AG10803 (cell line): ENCODE measurements at regions not wholly inside any gene's neighbourhood (a gene's known extent, or its start where the extent isn't known, plus 50 kb on each side); places are given as distances from the start of the nearest gene placed in this dataset.

ENCODE experiments used
- DNase-seq: peaks from one replicate; pipeline ENCODE4 v3.0.0; 2010; ENCODE audit warnings: low read depth
- H3K4me3 ChIP-seq: 2 replicates; pipeline ENCODE4 v1.5.1; 2011; ENCODE audit warnings: mild to moderate bottlenecking, low read length, control low read depth
- CTCF ChIP-seq: conservative IDR thresholded peaks from 2 replicates; pipeline ENCODE4 v1.5.1; 2011; ENCODE audit warnings: mild to moderate bottlenecking, low read length, control low read depth, inconsistent platforms

GRCh38 chr16:79456036-79456435 is 144.5 kb downstream of the MAF start:
- no peak for DNase-seq
- TF ChIP-seq CTCF, result no peak
- no peak overlapping the region for H3K4me3 ChIP-seq

DNA sequence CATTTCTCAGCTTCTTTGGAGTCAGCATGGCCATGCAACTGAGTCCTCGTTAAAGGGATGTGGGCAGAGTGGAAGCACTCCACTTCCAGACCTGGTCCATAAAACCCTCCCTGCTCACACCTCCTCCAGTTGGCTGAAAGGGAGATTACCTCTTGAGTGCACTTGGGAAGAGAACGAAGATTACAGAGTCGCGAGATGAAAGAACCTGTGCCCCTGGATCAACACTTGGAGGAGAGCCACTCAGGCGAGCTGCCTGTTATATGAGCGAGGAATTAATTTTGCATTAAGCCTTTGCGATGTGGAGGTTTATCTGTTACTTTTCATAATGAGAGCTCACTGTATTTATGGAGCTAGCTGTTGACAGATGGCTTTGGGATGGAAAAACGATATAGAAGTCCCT is 147.9 kb downstream of the MAF start:
- no peak for TF ChIP-seq CTCF
- H3K4me3 ChIP-seq, result no peak overlapping the region
- DNase-seq, result no peak

DNA sequence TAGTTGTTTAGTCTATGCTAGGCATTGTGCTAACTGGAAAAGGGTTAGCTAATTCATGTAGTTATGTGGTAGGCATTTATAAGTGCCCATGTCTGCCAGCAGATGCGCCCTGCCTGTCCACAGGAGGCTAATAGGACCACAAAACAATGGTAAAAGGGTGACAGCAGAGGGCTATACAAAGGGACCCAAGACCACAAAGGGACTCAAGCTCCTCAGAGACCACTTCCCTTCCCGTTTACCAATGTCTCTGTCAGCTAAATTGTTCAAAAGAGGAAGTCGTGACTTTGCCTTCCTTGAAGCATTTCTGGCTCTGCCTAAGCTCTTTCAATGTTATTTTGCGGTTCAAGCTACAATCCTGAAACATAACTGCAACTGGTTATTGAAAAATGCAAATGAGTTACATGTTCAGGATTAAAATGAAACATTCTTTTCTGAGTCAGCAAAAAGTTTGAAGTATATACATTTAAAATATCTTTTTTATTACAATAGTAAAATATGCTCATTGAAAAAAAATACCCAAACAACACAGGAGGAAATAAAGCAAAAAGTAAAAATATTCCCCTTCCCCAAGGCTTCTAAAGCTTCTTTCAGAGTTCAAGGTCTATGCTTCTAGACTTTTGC is 149.2 kb downstream of the MAF start:
- no peak for TF ChIP-seq CTCF
- no peak overlapping the region for H3K4me3 ChIP-seq
- DNase-seq, result no peak

GRCh38 chr16:79449900-79450299 is 150.6 kb downstream of the MAF start:
- H3K4me3 ChIP-seq, result no peak overlapping the region
- no peak for DNase-seq
- no peak for TF ChIP-seq CTCF

DNA sequence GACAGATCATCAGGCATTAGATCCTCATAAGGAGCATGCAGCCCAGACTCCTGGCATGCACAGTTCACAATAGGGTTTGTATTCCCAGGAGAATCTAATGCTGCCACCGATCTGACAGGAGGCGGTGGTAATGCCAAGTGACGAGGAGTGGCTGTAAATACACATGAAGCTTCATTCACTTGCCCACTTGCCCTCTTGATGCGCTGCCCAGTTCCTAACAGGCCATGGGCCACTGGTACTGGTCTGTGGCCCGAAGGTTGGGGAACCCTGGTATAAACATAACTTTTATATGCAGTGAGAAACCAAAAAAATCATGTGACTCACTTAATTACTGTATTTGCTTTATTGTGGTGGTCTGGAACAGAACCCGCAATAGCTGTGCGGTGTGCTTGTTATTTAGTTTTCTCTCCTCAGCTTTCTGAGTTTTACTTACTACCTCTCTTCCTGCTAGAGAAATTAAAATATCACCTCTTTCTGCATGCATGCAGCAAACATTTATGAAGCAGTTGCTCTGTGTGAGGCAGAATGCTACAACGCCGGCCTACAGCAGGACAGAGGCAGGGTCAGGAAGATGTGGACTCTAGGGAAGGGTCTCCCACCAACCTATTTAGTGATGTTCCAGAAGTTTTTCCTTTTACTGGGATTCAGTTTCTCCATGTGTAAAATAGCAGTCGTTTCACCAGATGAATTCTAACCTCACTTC is 151.3 kb downstream of the MAF start:
- no peak overlapping the region for H3K4me3 ChIP-seq
- TF ChIP-seq CTCF, result no peak
- DNase-seq, result no peak

DNA sequence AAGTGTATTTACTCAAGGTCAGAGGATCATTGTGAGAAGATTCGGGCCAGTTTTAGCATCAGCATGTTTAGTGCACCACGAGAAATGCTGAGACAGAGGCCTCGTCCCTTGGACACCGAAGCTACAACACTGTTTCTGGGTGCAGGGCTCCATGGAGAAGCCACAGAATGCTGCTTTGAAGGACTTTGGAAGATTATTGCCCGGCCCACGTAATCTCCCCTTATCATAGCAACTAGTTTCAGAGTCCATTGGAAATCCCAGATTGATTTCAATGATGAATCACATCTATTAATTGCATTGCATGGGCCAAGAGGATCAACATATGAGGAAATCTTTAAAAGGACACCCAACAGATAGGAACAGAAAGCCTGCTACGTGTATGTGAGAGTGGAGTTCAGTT is 156.0 kb downstream of the MAF start:
- no peak for DNase-seq
- no peak overlapping the region for H3K4me3 ChIP-seq
- no peak for TF ChIP-seq CTCF

DNA sequence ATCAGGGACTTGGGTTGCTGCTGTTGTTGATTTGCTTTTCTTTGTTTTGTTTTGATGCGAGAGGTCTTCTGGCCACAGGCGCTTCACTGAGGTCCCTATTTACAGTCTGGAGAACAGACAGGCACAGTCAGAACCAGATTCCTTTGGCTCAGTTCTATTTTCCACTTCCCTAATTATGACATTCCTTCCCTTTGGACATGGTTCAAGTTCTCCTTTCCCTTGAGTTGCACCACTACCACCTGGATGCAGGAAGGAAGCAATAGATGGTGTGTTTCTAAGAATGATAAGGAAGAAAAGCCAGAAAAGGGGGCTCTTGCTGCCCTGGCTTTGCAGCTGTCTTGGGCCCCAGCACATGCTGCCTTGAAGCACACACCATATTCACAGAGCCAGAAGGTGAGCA is 160.6 kb downstream of the MAF start:
- no peak for DNase-seq
- TF ChIP-seq CTCF, result no peak
- H3K4me3 ChIP-seq, result no peak overlapping the region
